A172 (cell line): ENCODE measurements at regions not wholly inside any gene's neighbourhood (a gene's known extent, or its start where the extent isn't known, plus 50 kb on each side); places are given as distances from the start of the nearest gene placed in this dataset.
"Not testable (repeated sequence)": the region's sequence is repeated elsewhere in the genome, so short reads cannot be mapped to it uniquely, and the experiment has no call there.

ENCODE experiments used
- DNase-seq: peaks from one replicate; pipeline ENCODE4 v3.0.0-alpha.2; 2015; ENCODE audit warnings: low spot score

DNA sequence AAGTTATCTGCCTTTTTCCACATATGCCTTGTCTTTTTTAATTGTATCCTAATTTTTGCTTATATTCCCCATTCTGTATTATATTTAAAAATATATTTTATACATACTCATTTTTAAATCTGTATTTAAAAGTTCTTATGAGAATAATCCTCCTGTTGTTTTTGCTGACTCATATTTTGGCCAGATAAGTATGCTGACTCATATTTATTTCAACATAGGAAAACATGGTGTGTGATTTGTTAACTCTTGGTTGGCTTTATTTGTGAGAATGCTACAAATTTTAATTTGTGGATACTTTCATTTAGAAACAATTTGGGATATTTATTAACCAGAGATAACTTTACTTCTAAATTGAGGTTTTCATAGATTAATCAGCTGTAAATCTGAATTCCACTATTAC is 587.7 kb downstream of the CPS1 start:
- DNase-seq = peak; percentile 49

DNA sequence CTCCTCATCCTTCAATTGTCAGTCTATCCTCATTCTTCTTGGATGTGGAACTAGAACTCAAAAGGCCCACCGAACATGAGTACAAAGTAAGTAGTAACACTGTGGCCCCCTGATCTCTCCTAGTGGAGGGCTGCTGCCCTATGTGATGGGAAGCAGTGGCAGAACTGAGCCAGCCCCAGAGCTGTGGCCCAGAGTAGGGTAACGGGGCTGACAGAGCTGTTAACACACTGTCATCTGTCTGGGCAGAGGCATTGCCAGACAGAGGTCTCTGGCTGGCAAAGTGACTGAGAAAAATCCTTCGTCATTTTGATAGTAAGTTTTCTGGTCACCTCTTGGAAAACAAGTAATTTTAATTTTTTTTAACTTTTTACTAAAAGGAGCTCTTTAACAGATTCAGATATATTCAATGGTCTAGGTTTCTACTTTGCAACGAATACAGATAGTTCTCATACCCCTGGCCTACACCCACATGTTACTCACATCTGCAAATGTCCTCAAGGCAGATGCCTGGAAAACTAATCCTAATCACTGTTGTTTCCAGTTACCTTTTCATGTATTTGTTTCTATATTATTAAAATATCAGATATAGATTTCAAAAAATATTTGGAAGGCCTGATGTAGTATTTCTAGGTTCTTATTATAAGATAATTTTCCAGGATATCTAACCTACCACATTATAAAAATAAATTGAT is 588.7 kb downstream of the CPS1 start:
- no peak for DNase-seq

- no peak for DNase-seq
Observed at GRCh38 chr2:211149731-211150130, 593.3 kb downstream of the CPS1 start.

GRCh38 chr2:211157211-211157610 is 600.8 kb downstream of the CPS1 start:
- DNase-seq = no peak

DNA sequence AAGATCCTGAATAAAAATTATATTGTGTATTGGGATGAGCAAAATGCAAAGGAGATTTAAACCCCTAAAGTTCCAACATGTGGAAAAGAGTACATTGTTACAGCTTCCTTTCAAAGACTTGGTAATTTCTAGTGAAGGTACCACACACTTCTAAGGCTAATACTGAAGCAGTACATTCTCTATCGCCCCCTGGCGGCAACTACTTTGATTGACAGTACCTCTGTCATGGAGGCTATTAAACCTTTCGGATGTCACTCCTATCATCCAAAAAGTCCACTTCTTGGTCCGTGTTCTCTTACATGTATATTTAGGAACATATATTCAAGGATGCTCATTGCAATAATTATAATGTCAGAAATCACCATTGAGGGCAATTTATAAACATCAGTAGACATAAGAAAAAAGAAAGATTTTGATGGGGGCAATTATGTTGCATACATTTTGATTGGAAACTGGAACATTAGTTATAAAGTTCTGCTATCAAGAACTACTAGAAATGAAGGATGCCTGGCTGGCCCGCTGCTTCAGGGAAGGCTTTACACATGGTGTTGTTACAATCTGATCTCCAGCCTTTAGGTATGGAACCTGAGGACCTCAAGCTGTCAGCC is 601.6 kb downstream of the CPS1 start:
- peak; percentile 83 for DNase-seq

- no peak for DNase-seq
Observed at GRCh38 chr2:211159972-211160371, 603.6 kb downstream of the CPS1 start.

DNA sequence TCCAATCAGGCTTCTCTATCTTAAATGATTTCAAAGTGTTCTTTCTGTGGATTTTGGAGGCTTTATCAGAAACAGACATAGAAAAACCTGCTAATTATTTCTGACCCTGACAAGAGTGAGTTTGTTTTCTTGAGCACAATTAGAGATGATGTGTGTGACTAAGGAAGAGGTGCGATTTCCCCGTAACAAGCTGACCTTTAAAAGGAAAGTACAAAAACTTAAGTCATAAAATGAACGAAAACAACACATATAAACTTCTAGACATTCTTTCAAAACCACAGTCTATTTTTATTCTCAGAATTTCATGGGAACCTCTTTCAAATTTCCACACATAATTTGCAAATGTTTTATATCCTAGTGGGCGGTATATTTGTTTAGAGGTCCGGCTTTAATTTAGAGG is 604.8 kb downstream of the CPS1 start:
- peak; percentile 22 for DNase-seq

GRCh38 chr2:211162911-211163310 is 606.5 kb downstream of the CPS1 start:
- no peak for DNase-seq

- no peak for DNase-seq
Observed at GRCh38 chr2:211170843-211171242, 614.4 kb downstream of the CPS1 start.

DNA sequence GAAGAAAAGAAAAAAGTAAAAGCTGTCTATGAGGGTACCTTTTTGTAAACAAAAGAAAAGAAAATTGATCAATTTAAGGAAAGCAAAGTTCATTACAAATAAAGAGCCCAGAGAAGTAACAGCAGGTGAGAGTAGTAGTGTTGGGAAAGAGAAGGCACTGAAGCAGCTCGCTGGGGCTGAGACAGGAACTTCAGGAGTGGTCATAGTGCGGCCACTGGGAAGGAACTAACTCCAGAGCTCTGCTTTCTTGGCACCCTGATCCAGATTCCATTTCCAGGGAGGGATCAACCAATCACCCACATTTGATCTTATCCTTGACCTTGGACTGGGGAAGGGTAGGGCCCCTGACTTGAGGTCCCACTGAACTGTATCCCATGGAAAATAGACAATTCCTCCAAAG is 617.6 kb downstream of the CPS1 start:
- no peak for DNase-seq

- DNase-seq = no peak
Observed at GRCh38 chr2:211174631-211175030, 618.2 kb downstream of the CPS1 start.

DNA sequence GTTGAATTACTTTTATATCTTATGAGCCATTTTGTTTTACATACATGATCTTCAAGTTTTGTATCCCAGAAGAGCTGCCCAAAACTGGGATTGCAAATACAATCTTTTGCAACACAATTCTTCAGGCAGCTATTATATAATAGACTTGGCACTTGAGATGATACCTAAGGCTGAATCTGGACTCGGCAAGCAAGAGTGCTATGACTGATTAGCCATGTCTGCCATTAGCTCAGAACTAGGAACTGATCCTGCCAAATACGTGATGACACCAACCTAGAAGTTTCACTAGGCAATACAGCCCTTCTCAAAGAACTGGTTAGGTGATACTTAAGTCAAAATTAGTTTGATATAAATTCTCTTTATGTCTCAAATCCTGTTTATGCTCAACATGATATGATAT is 619.6 kb downstream of the CPS1 start:
- DNase-seq = no peak

DNA sequence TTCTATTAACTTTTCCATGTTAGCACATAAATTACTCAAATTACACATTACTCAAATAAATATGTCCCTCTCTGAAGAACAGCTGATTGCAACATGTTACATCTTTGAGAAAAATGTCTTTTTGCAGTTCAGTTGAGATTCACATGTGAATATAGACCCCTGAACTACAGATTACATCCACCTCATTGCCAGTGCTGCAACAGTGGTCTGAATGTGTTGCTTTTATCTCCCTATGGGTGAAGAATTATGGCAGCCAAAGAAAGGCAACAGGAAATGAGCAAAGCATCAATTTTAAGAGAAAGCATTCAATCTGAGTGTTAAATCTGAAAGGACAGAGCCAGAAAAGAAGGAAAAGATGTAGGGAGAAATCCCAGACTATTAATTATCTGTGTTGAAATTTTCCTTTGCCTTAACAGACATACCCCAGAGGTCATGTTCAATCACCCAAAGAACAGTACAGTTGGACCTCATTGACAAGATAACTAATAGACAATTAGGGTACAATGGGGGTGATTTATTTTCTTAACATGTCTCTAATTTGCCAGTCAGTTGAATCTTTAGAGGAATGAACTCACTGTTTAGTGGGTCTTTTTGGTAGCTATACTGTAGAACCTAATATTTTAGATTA is 620.2 kb downstream of the CPS1 start:
- no peak for DNase-seq

DNA sequence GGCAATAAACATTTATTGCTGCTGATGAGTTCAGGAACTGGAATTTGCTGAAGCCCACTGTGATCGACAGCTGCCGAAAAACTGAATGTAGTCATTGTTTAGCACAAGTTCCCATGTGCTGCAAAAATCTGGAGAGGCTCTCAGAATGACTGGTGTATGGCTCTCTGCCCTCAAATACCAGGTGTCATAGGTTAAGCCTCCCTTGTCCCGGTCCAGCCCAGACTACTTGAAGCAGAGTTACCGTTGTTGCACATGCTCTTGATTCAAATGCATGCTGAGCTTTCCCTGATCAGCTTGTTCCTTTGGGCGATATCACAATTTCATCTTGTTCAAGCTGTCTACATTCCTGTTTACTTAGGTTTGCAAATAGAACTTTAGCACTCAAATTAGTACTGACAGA is 625.2 kb downstream of the CPS1 start:
- DNase-seq = no peak

GRCh38 chr2:211187602-211188001 is 631.2 kb downstream of the CPS1 start:
- no peak for DNase-seq

GRCh38 chr2:211203986-211204385 is 647.6 kb downstream of the CPS1 start:
- DNase-seq = no peak

- DNase-seq = no peak
Observed at GRCh38 chr2:211204456-211204855, 648.1 kb downstream of the CPS1 start.

GRCh38 chr2:211204902-211205301 is 648.5 kb downstream of the CPS1 start:
- no peak for DNase-seq

GRCh38 chr2:211205358-211205757 is 649.0 kb downstream of the CPS1 start:
- no peak for DNase-seq

DNA sequence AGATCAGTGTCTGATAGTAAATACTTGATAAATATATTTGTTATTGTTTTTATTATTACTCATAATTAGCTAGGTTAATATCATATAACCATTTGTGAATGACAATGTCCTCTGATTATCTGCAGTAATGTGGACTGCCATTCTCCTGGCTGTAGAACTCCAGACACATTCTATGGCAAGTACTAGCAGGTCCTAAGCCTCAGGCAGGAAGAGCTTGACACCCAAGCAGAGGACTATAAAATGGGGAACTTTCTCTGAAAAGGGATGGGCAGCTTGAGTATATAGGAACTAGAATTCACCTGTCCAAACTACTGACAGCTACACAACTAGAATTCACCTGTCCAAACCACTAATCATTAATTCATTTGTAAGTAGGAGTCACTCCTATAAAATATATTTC is 649.4 kb downstream of the CPS1 start:
- no peak for DNase-seq

DNA sequence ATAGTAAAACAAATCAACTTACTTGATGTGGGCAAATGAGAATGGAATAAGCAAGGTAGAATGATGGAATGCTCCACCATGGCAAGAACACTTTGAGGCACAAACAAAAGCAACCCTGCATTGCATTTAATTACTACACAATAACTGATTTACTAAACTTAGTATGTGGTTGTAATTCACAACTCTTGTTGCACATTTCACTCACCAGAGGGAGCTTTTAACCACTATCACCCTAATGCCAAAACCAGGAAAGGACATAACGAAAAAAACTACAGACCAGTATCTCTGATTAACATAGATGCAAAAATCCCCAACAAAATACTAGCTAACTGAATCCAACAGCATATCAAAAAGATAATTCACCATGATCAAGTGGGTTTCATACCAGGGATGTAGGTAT is 659.8 kb downstream of the CPS1 start:
- DNase-seq = no peak

GRCh38 chr2:211219548-211219947 is 663.1 kb downstream of the CPS1 start:
- DNase-seq = not testable (repeated sequence)

DNA sequence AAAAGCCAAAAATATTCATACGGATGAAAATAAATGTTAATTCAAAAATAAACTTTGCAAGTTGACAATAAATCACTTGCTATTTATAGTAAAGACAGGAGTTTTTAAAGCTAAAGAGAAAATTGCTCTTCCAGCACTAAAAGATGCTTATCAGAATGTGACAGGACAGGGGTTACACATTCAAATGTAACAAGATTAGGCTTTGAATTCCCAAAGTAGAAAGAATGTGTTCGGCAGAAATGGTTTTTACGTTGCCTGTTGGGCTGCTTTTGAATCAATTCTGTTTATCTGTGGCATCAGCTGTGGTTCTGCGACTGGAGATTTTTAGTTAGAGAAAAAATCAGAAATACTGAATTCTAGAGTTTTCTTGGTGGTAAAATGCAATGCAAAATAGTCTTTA is 669.4 kb downstream of the CPS1 start:
- DNase-seq = no peak
